Caco-2 (cell line): ENCODE measurements at regions not wholly inside any gene's neighbourhood (a gene's known extent, or its start where the extent isn't known, plus 50 kb on each side); places are given as distances from the start of the nearest gene placed in this dataset.

ENCODE experiments used
- BruUV-seq: library from RNA; stranded (reverse); fragments of 400-500 nt; replicated peaks from 2 replicates; lab custom pipeline; 2021; lab: Mats Ljungman, UMichigan
- CTCF ChIA-PET: fragments of 300-600 bp; sonication (Branson Sonifier 250); formaldehyde crosslinking; loops from one replicate; lab custom pipeline; 2022; ENCODE audit warnings: antibody characterized with exemption; lab: Charles Lee
- POLR2A ChIA-PET: fragments of 300-600 bp; sonication (Branson Sonifier 250); formaldehyde crosslinking; loops from one replicate; lab custom pipeline; 2022; ENCODE audit warnings: antibody characterized with exemption; lab: Charles Lee
- DNase-seq, 2 experiments: peaks; one replicate each; pipeline versions ENCODE4 v3.0.0 to v3.0.0-alpha.2; 2020 to 2022
- H3K27me3 ChIP-seq: replicated peaks from 2 replicates; pipeline ENCODE4 v1.6.0; 2011; ENCODE audit warnings: low read length; ENCODE audit not compliant: control insufficient read depth, insufficient read depth
- H3K36me3 ChIP-seq: 2 replicates; pipeline ENCODE4 v1.5.1; 2011; ENCODE audit warnings: low read length; ENCODE audit not compliant: control insufficient read depth, insufficient read depth
- H3K4me1 ChIP-seq: fragments of 250-450 bp; sonication (Bioruptor Pico); 2 replicates; pipeline ENCODE4 v1.5.1; 2020; ENCODE audit warnings: mild to moderate bottlenecking
- H3K4me3 ChIP-seq: 2 replicates; pipeline ENCODE4 v1.5.1; 2011; ENCODE audit warnings: low read depth, mild to moderate bottlenecking, control low read depth, low read length
- H3K9me3 ChIP-seq: fragments of 250-450 bp; sonication (Bioruptor Pico); 2 replicates; pipeline ENCODE4 v1.5.1; 2020; ENCODE audit warnings: mild to moderate bottlenecking, moderate library complexity
- H3K27ac Mint-ChIP-seq: one replicate; pipeline ENCODE4 v1.8.0; 2022; ENCODE audit warnings: mixed read lengths; ENCODE audit not compliant: unreplicated experiment
- H3K27me3 Mint-ChIP-seq: one replicate; pipeline ENCODE4 v1.8.0; 2022; ENCODE audit warnings: mixed read lengths; ENCODE audit not compliant: insufficient read depth, unreplicated experiment
- H3K36me3 Mint-ChIP-seq: one replicate; pipeline ENCODE4 v1.8.0; 2022; ENCODE audit warnings: mild to moderate bottlenecking, mixed read lengths; ENCODE audit not compliant: insufficient read depth, unreplicated experiment
- H3K4me1 Mint-ChIP-seq: one replicate; pipeline ENCODE4 v1.8.0; 2022; ENCODE audit warnings: low read depth, mixed read lengths; ENCODE audit not compliant: unreplicated experiment
- H3K4me3 Mint-ChIP-seq: one replicate; pipeline ENCODE4 v1.8.0; 2022; ENCODE audit warnings: mild to moderate bottlenecking, moderate library complexity, mixed read lengths; ENCODE audit not compliant: unreplicated experiment
- H3K9me3 Mint-ChIP-seq: one replicate; pipeline ENCODE4 v1.8.0; 2022; ENCODE audit warnings: mixed read lengths; ENCODE audit not compliant: unreplicated experiment
- intact Hi-C: fragments of 100-400 bp; cut with micrococcal nuclease; formaldehyde crosslinking; loops from one replicate; pipeline ENCODE4 v1.10.0; 2022; ENCODE audit not compliant: unreplicated experiment
- TF ChIP-seq, protein P1 (sequence below), 2 experiments: fragments of 200-600 bp in 1 of 2; IDR thresholded peaks; 1 replicate in 1 of 2; 2 replicates in 1 of 2; pipeline versions ENCODE4 v1.5.1 to v1.8.0; 2011 to 2022; ENCODE audit warnings: antibody characterized with exemption in 1 of 2, control low read depth in 1 of 2, inconsistent platforms in 1 of 2, low read depth in 1 of 2, low read length in 1 of 2, mild to moderate bottlenecking in 1 of 2, moderate library complexity in 1 of 2; ENCODE audit not compliant: insufficient read depth in 1 of 2, severe bottlenecking in 1 of 2, unreplicated experiment in 1 of 2

GRCh38 chr10:69718951-69719350 lies 82.8 kb upstream of the COL13A1 start:
- Mint-ChIP-seq H3K36me3 (no peaks in the 10 kb centered on the region), H3K27ac (no peak overlapping the region), H3K27me3 (peaks cover 22% of the 10 kb centered on the region), H3K4me1 (no peaks in the 10 kb centered on the region), H3K9me3 (no peaks in the 10 kb centered on the region), H3K4me3 (no peak overlapping the region)
- H3K4me1 ChIP-seq = no peaks in the 10 kb centered on the region
- no peak for DNase-seq
- no peaks in the 10 kb centered on the region for H3K36me3 ChIP-seq
- TF ChIP-seq, protein P1, sequence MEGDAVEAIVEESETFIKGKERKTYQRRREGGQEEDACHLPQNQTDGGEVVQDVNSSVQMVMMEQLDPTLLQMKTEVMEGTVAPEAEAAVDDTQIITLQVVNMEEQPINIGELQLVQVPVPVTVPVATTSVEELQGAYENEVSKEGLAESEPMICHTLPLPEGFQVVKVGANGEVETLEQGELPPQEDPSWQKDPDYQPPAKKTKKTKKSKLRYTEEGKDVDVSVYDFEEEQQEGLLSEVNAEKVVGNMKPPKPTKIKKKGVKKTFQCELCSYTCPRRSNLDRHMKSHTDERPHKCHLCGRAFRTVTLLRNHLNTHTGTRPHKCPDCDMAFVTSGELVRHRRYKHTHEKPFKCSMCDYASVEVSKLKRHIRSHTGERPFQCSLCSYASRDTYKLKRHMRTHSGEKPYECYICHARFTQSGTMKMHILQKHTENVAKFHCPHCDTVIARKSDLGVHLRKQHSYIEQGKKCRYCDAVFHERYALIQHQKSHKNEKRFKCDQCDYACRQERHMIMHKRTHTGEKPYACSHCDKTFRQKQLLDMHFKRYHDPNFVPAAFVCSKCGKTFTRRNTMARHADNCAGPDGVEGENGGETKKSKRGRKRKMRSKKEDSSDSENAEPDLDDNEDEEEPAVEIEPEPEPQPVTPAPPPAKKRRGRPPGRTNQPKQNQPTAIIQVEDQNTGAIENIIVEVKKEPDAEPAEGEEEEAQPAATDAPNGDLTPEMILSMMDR (IDR thresholded peaks at IDR 0.05; ENCODE audit: insufficient read depth in 1 of 2, low read depth in 1 of 2, low read length in 1 of 2, severe bottlenecking in 1 of 2, unreplicated experiment in 1 of 2) = no peak
- intact Hi-C loops = no loop called here
- H3K4me3 ChIP-seq = no peak overlapping the region
- POLR2A ChIA-PET = no interaction called here
- CTCF ChIA-PET = no interaction called here
- 0 out of 2 replicates have a peak, but pooled peaks cover 8% of the 10 kb centered on the region for H3K9me3 ChIP-seq
- no TSS peak for BruUV-seq
- H3K27me3 ChIP-seq = no peaks in the 10 kb centered on the region; the same call in 1 of the 2 replicates

- Histone ChIP-seq H3K27me3 (no peaks in the 10 kb centered on the region; the same call in 1 of the 2 replicates), H3K4me3 (no peak overlapping the region), H3K4me1 (no peaks in the 10 kb centered on the region), H3K36me3 (no peaks in the 10 kb centered on the region), H3K9me3 (0 out of 2 replicates have a peak, but pooled peaks cover 8% of the 10 kb centered on the region)
- Mint-ChIP-seq H3K27me3 (peaks cover 24% of the 10 kb centered on the region), H3K4me1 (no peaks in the 10 kb centered on the region), H3K9me3 (no peaks in the 10 kb centered on the region), H3K4me3 (no peak overlapping the region), H3K27ac (no peak overlapping the region), H3K36me3 (no peaks in the 10 kb centered on the region)
- POLR2A ChIA-PET = no interaction called here
- intact Hi-C loops = no loop called here
- no TSS peak for BruUV-seq
- TF ChIP-seq, protein P1 (IDR thresholded peaks at IDR 0.05; ENCODE audit: insufficient read depth in 1 of 2, low read depth in 1 of 2, low read length in 1 of 2, severe bottlenecking in 1 of 2, unreplicated experiment in 1 of 2) = no peak
- DNase-seq = no peak
- CTCF ChIA-PET = no interaction called here
Observed at GRCh38 chr10:69721690-69722310, 79.9 kb upstream of the COL13A1 start.

- ChIA-PET POLR2A (no interaction called here), CTCF (interaction anchor here (0.7 kb wide), 1 partner anchor 60 kb away, joined by 3 read pairs; no protein-coding TSS in a partner anchor)
- Histone ChIP-seq H3K4me1 (no peaks in the 10 kb centered on the region), H3K36me3 (no peaks in the 10 kb centered on the region), H3K27me3 (no peaks in the 10 kb centered on the region; the same call in 1 of the 2 replicates), H3K4me3 (no peak overlapping the region), H3K9me3 (0 out of 2 replicates have a peak, but pooled peaks cover 8% of the 10 kb centered on the region)
- intact Hi-C loops = no loop called here
- Mint-ChIP-seq H3K27me3 (peaks cover 14% of the 10 kb centered on the region), H3K36me3 (no peaks in the 10 kb centered on the region), H3K4me3 (no peak overlapping the region), H3K9me3 (no peaks in the 10 kb centered on the region), H3K4me1 (no peaks in the 10 kb centered on the region), H3K27ac (no peak overlapping the region)
- no TSS peak for BruUV-seq
- TF ChIP-seq, protein P1 (IDR thresholded peaks at IDR 0.05; ENCODE audit: insufficient read depth in 1 of 2, low read depth in 1 of 2, low read length in 1 of 2, severe bottlenecking in 1 of 2, unreplicated experiment in 1 of 2) = no peak
- no peak for DNase-seq
Observed at GRCh38 chr10:69723653-69724052, 78.1 kb upstream of the COL13A1 start.
